GOT3 (cell line): ENCODE measurements at regions not wholly inside any gene's neighbourhood (a gene's known extent, or its start where the extent isn't known, plus 50 kb on each side); places are given as distances from the start of the nearest gene placed in this dataset.

Experiments
- DNase-seq: peaks from one replicate; lab custom pipeline; 2025; ENCODE audit warnings: mixed read lengths; lab: John Stamatoyannopoulos, UW

DNA sequence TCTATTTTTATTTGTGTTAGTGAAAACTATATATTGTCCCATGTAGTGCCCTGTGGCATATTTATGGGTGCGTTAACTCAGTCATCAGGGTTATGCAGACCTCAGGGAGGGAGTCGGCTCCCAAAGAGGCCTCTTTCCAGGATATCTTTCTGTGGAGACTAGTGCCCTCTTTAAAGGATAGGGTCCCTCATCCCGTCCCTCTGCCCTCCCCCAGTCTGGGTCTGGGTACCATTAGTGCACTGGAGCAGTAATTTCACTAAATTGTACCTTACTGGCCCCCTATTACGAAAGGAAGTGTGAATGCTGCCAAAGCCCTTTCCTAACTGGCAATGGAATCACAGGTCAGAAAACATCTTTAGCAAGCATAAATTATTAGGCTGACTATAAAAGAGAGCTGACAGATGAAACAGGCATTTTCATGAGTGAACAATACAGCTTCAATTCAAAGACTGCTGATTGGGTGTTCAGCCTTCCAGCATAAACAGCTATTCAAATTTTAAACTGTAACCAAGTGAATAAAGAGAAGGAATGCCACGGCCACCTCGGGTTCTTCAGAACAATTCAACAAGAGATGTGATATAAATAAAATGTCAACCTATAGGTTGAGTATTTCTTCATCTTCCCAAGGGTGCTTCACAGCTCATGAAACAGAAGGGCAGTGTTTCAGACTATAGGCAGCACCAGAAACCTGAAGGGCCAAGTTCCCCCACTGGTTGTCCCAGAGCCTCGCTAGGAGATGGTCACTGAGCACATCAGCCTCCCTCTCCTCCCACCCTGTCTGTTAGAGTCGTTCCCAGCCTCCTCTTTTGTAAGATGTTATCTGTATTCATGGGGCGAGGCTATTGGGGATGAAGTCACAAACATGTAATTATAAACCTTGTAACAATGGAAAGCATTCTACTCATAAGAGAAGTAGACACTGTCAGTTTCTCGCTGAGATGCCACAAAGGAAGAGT lies 318.7 kb downstream of the TMEM161B start:
- no peak for DNase-seq

DNA sequence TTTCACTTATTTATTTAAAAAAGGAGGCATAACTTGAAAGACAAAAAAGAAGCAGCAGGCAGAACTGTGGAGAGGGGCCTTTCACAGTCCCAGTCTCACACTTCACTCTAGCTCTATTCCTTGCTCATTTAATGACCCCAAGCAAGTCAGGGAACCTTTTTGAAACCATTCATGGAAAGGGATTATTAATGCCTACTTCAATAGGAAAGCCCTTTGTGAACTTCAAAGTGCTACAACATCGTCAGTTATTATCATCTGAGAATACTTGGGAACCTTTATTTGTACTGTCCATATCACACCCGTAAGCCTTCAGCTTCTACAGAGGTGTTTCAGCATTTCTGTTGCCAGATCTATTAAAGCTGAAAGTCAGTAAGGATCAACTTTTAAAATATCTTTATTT lies 320.2 kb downstream of the TMEM161B start:
- DNase-seq, result no peak

DNA sequence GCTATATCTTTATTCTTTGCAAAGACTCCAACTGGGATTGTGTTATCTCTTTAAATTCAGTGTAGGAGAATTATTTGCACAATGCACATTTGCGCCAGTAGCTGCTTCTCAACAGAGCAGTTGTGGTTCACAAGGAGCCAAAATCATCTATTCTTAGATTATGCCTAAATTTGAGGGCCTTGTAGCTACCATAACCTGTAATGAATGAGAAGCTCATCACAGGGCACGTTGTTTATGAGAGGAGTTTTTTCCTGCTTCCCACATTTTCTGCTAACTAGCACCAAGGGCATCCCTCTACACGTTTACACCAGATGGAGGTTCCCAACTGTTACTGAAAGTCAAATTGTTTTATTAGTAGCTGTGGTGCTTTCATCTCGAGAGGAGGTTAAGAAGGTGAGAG lies 322.4 kb downstream of the TMEM161B start:
- DNase-seq, result no peak

DNA sequence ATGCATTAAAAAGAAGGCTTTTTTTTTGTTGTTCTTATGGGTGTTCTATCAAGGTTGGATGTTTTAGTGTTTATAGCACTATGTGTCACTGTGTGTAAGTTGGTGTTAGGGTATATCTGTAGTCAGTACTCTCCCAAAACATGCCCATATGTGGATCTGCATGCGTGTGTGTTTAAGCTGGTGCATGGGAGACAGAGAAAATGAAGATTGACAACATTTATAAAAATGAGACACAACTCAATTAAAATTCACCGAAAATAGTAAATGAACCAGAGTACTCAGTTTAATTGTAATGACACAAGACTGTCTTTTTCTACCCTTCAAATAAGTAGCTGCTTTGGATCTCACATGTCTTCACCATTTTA lies 323.4 kb downstream of the TMEM161B start:
- no peak for DNase-seq

DNA sequence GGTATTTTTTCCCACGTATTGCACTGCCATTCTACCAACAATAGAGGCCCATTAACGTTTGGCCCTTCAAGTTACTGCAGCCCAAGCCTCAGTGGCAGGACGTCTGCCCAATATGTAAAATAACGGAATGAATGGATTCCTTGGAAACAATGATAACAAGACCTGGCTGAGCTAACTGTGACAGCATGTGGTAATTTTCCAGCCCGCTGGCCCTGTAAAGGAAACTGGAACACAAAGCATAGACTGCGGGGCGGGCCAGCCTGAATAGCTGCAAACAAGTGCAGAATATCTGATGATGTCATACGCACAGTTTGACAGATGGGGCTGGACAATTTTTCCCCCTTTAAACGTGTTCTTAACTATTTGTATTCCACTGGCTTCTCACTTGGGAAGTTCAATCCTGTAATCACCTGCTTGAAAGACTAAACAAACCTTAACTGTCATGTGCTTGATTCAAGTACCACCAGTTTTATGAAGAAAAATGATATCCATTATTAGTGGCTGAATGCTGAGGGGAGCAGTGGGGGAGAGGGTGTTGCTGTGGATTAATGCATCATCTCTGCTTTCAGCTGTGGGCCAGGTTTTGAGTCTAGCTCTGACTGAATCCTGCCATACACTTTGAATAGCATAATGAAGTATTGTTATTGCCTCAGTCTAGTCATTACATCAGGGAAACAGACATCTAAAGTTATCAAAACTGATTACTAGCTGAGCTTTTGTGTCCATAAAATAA lies 323.9 kb downstream of the TMEM161B start:
- DNase-seq, result no peak

DNA sequence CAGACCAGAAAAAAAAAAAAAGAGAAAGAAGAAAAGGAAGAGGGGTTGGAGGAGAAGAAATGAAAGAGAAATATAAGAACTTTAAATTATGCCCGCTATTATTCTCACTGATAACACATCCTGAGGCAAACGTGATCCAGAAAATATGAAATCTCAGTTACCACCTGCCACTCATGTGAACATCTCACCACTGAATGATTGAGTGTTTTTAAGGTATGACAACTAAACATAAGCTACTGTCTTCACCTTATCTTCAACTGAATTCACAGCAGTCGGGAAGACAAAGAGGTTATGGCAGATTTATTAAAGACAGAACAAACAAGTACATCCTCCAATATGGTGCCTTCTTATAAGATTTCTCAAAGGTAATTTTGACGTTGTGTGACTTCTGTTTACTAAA lies 327.9 kb downstream of the TMEM161B start:
- DNase-seq, result no peak

DNA sequence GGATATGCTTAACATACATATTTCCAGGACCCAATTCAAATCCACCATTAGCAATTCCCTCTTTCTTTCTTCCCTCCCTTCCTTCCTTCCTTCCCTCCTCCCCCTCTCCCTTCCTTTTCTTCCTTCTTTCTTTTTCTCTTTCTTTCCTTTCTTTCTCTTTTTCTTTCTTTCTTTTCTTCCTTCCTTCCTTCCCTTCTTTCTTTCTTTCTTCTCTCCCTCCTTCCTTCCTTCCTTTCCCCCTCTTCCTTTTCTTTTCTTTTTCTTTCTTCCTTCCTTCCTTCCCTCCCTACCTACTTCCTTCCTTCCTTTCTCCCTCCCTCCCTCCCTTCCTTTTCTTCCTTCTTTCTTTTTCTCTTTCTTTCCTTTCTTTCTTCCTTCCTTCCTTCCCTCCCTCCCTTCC lies 332.0 kb downstream of the TMEM161B start:
- DNase-seq, result no peak

DNA sequence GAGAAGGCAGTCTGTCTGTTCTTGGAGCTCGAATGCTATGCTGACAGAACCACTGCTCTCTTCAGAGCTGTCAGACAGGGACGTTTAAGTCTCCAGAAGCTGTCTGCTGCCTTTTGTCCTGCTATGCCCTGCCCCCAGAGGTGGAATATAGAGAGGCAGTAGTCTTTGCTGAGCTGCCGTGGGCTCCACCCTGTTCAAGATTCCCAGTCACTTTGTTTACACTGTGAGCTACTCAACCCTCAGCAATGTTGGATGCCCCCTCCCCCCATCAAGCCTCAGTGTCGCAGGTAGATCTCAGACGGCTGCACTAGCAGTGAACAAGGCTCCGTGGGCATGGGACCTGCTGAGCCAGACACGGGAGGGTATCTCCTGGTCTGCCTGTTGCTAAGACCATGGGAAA lies 344.2 kb downstream of the TMEM161B start:
- no peak for DNase-seq

DNA sequence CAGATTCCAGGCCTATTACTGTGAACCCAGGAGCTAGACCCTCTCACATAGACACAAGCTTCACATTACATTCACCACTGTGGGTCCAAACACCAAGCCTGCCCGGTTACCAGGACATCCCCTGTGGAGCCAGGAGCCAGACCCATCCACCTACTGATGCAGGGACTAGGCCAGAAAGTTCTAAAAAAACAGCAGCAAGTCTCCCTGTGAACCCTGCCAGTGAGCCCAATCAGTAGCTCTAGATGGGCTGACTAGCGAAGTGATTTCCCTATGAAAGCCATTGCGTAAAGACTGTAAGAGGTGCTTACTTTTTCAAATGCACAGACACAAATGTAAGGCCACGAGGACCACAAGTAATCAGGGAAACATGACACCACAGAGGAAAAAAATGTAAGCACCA lies 352.3 kb downstream of the TMEM161B start:
- no peak for DNase-seq

DNA sequence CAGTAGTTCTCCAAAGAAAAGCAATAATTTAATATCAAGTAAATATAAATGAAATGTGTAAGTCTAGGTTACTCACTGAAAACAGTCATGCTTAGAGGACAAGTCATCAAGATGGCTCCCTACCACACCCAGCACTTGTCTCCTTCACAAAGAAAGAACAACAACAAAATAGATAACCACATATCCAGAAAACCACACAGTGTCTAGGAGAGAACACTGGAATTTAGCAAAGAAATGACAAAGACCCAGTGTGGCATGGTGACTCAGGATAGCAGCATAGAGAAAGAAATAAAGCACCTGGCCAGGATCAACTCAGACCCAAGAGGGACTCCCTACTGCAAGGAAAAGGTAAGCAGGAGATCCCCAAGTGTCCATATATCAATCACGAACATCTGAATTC lies 356.2 kb downstream of the TMEM161B start:
- DNase-seq, result no peak

DNA sequence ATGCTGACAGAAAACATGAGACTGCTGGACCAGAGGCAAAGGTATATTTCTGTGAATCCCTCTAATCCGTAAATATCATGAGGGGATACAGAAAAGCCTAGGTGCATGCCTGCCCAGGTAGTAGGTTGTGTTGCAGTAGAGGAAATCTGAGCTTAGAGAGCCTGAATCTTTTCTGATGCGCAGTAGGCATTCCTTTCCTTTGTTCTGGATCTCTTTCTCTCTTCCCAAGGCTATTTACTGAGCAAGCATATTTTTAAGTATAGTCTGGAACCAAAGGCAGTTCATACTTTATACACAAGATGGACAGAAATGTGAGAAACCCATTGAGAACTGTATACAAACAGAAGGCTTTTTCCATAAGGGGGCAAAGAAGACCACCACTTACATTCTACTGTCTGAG lies 359.3 kb downstream of the TMEM161B start:
- no peak for DNase-seq

DNA sequence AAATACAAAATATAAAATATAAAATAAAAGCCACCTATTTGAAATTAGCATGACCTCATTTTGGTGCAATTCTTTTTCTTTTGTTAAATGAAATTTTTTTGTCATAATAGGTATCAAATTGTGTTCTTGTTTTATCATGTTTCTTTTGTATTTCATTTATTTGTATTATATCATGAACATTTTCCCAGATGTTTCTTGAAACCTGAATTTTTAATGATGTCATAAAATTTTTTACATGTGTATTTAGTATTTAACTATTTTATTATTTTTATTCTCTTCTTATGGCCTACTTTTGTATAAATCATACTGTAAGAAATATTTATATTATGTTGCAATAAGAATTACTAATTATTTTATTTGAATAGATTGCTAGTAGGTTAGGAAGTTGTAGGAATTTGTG lies 361.7 kb downstream of the TMEM161B start:
- no peak for DNase-seq

DNA sequence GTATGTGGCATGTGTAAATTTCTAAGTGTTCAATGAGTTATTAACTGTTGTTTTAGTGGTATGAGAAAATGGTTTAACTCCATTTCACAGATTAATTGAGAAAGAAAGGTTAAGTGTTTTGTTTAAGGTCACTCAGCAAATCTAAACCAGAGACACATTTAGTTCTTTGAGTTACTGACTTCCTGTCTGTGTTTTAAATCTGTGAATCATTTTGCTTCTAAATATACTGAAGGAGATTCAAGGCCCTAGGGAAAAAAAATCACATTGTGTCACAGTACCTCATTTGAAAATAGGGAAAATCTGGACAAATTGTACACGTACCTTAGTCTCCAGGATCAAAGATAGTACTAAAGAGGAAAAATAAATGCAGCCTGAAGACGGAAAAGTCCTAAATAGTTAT lies 368.2 kb downstream of the TMEM161B start:
- DNase-seq, result no peak

DNA sequence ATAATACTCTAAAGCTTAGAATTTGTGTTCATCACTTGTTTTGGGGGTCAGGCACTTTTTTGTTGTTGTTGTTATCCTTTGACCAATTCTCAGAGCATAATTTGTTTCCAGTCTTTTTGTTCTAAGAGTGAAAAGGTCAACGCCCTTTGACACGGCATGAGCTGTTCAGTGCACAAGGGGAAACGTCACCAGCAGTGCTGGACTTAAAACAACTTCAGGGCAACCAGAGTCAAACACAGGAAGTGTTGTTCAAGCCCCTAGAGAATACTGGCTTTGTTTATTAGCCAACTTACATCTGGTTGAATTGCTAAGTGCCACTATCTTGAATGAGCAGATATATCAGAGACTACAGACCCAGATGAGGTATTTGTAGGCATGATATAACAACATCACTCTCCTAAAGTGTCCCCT lies 368.9 kb downstream of the TMEM161B start:
- no peak for DNase-seq

DNA sequence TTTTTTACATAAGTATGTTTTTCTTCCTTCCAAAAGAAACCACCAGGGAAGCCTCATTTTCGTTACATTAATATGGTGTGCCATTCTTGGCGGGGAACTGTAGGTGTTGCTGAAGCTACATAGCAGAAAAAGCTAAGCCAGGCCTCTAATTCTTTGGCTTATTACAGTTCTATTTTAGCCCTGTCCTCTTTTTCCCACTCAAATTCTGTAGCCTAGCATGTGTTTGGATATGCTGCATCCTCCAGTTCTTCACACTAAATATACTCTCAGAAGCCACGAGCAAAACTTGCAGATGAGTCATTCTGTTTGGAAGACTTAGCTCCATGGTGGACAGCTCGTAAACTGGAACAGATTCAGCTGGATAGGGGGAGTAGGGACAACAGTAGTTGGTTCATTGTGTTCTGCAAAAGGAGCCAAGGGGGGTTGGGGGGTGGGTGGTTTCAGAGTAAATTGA lies 369.4 kb downstream of the TMEM161B start:
- DNase-seq, result no peak

DNA sequence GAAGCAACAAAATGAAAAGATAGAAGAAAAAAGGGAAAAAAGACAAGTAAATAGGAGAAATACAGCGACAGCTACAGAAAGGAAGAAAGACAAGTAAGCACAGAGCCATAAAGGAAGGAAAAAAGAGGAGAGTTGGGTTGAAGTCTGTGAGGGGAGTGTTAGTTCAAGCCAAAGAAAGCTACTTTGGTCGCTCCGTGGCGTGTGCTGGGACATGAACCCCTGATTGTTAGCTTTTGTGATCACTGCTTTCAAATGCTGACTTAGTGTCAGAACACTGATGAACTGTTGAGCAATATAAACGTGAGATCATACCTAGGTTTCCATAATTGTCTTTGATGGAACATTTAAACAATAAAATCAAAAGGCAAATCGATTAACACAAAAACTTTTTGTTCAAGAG lies 370.1 kb downstream of the TMEM161B start:
- no peak for DNase-seq

DNA sequence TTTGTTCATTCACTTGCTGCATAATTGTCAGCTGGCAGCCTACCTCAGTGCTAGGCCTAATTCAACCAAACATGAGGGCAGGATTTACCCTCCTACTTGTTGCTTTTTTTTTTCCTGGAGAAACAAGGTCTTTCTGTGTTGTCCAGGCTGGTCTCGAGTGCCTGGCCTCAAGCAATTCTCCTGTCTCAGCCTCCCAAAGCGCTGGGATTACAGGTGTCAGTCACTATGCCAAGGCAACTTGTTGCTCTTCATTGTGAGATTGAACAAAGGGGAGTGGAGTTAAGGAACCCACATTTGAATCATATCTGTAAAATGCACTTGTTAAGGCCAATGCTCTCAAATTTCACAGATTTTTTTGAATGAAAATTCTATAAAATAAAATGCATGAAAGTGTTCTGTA lies 380.5 kb downstream of the TMEM161B start:
- no peak for DNase-seq

DNA sequence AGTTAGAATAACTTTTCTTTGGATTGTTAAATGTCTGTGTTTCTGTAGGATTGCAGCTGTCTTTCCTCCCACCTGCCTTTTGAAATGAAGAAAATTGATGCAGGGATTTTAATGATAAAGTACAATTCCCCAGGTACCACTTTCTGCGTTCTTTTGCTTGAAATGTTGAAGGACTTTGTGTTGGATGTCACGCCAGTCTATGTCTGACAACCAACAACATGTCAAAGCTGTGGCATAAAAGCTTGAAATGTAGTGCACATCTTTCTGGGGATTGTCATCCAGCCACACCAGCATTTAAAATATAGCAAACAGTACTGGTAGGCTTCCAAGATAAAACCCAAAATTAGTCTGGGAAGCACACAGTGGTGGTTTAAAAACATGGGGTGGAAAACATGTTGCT lies 381.4 kb downstream of the TMEM161B start:
- no peak for DNase-seq

DNA sequence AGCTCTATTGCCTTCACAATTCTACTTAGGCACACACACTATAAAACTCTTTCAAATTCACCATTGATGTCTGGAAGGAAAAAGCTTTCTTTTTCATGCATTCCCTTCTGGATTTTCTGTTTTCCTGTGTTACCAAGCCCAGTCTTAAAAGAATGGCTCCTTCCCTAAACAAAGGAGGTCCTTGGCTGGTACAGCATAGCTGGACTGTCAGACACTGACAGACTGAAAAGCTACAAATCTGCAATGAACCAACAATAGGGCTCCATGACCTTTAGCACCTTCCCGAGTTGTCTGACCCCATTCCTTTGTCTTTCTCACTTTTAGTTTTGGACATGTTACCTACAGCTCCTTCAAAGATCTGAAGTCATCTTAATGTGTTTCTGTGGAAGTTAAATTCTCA lies 382.5 kb downstream of the TMEM161B start:
- no peak for DNase-seq

DNA sequence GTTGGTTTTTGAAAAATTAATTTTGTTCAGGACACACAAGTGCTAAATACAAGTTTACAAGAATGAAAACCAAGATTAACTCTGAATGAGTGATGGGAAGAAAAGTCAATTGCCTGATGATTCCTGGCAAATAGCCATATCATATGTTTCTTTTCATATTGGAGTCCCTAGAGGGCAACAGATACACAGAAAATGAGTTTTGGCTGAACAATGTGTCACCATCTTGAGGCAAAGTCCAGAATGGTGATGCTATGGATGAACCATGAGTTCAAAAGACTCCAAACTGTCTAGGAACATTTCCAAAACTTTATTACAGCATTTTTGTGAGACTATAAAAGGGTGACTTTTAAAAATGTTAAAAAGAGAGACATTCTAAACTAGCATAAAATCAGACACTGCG lies 382.9 kb downstream of the TMEM161B start:
- no peak for DNase-seq

DNA sequence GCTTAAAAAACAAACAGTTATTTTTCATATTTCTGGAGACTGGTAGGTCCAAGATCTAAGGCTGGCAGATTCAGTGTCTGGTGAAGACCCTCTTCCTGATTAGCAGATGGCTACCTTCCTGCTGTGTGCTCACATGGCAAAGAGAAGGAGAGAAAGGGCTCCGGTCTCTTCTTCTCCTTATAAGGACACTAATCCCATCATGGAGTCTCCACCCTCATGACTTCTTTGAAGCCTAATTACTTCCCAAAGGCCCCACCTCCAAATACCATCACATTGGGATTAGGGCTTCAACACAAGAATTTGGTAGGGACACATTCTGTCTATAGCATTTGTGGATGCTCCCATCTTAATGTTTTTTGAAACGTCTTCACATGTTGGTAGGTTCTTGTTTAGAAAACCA lies 391.1 kb downstream of the TMEM161B start:
- no peak for DNase-seq

DNA sequence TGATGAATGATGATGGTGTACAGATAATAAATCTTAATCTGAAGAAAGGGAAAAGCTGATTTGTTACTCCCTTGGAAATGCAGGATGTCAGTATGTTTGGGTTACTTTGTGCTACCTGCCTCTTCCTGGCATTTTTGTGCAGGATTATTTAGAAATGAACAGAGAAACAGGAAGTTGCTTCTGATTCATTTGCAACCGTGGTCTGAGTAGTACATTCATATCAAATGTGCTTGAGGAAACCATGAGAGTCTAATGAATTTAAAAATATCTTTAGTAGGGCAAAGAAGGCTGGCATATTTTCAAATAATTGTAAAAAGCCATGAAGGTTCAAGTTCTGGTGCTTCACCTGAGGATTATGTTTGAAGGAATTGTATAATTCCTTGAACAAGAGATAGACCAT lies 391.6 kb downstream of the TMEM161B start:
- DNase-seq, result no peak

DNA sequence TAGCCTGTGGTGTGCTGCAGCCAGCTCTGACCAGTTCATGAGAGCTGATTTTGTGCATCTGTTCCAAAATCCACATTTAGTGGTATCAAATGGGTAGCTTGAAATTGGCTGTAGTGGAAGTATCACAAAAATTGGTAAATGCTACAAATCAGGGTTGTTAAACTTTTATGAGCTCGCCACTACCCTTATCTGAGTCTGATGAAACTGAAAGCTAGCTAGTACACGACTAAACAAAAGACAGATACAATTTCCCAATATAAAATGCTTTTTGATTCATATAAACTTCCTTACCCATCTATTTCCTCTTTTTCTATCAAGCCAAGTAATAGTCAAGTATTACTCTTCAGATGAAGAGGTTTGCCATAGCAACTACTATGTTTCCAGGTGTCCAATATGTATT lies 392.0 kb downstream of the TMEM161B start:
- DNase-seq, result no peak
